ENCODE measurements at regions not wholly inside any gene's neighbourhood (a gene's known extent, or its start where the extent isn't known, plus 50 kb on each side); places are given as distances from the start of the nearest gene placed in this dataset.
"Not testable (repeated sequence)": the region's sequence is repeated elsewhere in the genome, so short reads cannot be mapped to it uniquely, and the experiment has no call there.

DNA sequence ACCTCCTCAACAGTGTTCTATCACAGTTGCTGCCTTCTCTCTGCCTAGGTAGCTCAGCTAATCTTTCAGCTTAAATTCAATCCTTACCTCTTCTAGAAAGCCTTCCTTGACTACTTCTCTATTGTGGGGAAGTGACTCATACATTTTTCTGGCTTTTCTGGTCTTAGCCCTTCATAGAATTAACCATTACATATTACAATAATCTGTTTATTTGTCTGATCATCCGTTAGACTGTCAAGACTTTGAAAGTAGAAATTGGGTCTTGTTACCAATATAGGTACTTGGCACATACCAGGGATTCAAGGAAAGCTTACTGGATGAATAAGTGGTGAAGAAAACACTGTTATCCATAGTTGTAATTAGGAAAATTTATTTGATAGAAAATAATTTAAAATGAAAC, 89.6 kb downstream of the FANCF start:
- ChIA-PET POLR2A (no interaction called here), CTCF (no interaction called here)
- DNase-seq (ENCODE audit: extremely low spot score), result no peak
- TF ChIP-seq, protein P1, sequence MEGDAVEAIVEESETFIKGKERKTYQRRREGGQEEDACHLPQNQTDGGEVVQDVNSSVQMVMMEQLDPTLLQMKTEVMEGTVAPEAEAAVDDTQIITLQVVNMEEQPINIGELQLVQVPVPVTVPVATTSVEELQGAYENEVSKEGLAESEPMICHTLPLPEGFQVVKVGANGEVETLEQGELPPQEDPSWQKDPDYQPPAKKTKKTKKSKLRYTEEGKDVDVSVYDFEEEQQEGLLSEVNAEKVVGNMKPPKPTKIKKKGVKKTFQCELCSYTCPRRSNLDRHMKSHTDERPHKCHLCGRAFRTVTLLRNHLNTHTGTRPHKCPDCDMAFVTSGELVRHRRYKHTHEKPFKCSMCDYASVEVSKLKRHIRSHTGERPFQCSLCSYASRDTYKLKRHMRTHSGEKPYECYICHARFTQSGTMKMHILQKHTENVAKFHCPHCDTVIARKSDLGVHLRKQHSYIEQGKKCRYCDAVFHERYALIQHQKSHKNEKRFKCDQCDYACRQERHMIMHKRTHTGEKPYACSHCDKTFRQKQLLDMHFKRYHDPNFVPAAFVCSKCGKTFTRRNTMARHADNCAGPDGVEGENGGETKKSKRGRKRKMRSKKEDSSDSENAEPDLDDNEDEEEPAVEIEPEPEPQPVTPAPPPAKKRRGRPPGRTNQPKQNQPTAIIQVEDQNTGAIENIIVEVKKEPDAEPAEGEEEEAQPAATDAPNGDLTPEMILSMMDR (IDR thresholded peaks at IDR 0.05; ENCODE audit: control extremely low read depth, extremely low read depth, low read depth, missing control alignments), result no peak

- CTCF ChIA-PET; POLR2A ChIA-PET; DNase-seq (ENCODE audit: extremely low spot score): not testable (repeated sequence)
Observed at GRCh38 chr11:22528612-22529429, 96.8 kb downstream of the FANCF start.

DNA sequence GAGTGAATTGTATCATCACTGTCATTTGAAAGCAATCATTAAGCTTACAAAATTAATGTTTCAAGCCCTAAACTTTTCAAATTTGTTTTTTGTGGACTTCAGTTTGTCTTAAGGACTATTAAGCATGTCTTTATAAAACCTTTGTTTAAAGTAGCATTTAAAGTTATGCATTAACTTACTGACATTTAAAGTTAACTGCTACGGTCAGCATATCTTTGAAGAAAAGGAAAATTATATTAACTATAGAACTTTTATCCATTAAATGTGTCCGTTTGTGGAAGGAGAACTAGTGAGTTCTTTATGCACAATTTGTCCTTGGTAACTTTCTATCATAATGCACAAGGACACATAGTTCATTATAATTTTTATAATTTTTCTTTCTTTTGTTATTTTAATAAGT, 103.4 kb downstream of the FANCF start:
- CTCF ChIA-PET, result no interaction called here

DNA sequence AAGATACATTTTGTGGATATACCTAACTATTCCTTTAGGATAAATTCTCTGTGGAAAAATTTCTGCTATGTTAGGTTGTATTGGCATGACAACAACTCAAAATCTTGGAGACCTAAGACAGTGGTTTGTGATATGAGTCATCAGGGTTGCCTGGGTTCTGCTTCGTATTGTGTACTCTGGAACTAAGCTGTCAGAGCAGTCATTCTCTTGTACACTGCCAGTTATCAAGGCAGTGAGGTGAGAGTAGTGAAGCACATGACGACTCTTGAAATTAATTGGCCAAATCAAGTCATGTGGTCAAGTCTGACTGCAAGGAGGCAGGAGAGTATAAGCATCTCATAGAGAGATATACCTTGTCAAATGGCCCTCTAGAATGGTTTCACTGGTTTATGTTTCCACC, 104.4 kb downstream of the FANCF start:
- CTCF ChIA-PET, result no interaction called here
- POLR2A ChIA-PET, result no interaction called here
- no peak for DNase-seq (ENCODE audit: extremely low spot score)
- TF ChIP-seq, protein P1 (IDR thresholded peaks at IDR 0.05; ENCODE audit: control extremely low read depth, extremely low read depth, low read depth, missing control alignments), result no peak

More for the DNA sequence above, 103.4 kb downstream of the FANCF start:
- DNase-seq (ENCODE audit: extremely low spot score), result no peak
- POLR2A ChIA-PET, result no interaction called here
- TF ChIP-seq, protein P1 (IDR thresholded peaks at IDR 0.05; ENCODE audit: control extremely low read depth, extremely low read depth, low read depth, missing control alignments), result no peak

GRCh38 chr11:22520521-22520920, 105.1 kb downstream of the FANCF start:
- ChIA-PET CTCF (no interaction called here), POLR2A (no interaction called here)
- TF ChIP-seq, protein P1 (IDR thresholded peaks at IDR 0.05; ENCODE audit: control extremely low read depth, extremely low read depth, low read depth, missing control alignments), result no peak
- no peak for DNase-seq (ENCODE audit: extremely low spot score)

GRCh38 chr11:22518344-22518743, 107.3 kb downstream of the FANCF start:
- DNase-seq (ENCODE audit: extremely low spot score); CTCF ChIA-PET; POLR2A ChIA-PET: not testable (repeated sequence)

DNA sequence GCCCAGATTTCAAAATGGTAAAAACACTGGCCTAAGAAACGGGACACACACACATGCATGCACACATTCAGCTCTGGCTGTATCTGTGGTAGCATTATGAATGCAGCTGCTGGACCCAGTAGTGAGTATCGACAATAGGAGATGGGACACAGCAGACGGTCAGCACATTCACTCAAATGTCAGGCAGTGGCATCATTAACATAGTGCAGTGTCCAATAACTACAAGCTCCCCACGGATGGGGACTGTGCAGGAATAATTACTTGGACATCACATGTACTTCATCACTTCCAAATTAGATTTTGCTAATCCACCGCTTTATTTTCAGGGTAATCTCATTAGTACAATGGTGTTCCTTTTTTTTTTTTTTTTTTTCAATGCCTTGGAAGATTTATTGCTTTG, 109.5 kb downstream of the FANCF start:
- DNase-seq (ENCODE audit: extremely low spot score), result no peak
- TF ChIP-seq, protein P1 (IDR thresholded peaks at IDR 0.05; ENCODE audit: control extremely low read depth, extremely low read depth, low read depth, missing control alignments), result no peak
- POLR2A ChIA-PET, result no interaction called here
- CTCF ChIA-PET, result no interaction called here

DNA sequence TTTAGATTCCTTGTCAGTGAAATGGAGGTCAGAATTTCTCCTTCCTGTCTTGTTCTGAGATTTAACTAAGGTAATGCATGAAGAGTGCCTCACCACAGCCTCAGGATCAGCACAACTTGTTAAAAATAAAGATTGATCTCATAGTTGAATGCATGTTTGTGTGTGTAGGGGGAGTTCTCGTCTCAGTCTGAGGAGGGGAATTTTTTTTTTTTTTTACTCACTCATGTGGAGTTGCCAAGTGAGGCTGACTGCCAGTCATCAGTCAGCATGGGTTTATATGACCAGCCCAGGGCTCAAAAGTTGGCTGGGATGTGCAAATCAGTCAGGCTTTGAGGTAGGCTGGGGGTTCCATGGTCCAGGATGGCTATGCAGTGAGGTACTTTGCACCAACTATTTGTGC, 113.2 kb downstream of the FANCF start:
- CTCF ChIA-PET, result no interaction called here
- TF ChIP-seq, protein P1 (IDR thresholded peaks at IDR 0.05; ENCODE audit: control extremely low read depth, extremely low read depth, low read depth, missing control alignments), result no peak
- POLR2A ChIA-PET, result no interaction called here

More for the DNA sequence above, 113.2 kb downstream of the FANCF start:
- no peak for DNase-seq (ENCODE audit: extremely low spot score)
